ENCODE measurements at regions not wholly inside any gene's neighbourhood (a gene's known extent, or its start where the extent isn't known, plus 50 kb on each side); places are given as distances from the start of the nearest gene placed in this dataset.

GRCh38 chr13:33752094-33752493, 65.9 kb upstream of the RFC3 start:
- TF ChIP-seq GATA2 (IDR thresholded peaks at IDR 0.05; ENCODE audit: low read depth, low read length) (no peak), GATA3 (IDR thresholded peaks at IDR 0.05; ENCODE audit: low read depth, low read length) (no peak)
